ENCODE measurements at regions not wholly inside any gene's neighbourhood (a gene's known extent, or its start where the extent isn't known, plus 50 kb on each side); places are given as distances from the start of the nearest gene placed in this dataset.

DNA sequence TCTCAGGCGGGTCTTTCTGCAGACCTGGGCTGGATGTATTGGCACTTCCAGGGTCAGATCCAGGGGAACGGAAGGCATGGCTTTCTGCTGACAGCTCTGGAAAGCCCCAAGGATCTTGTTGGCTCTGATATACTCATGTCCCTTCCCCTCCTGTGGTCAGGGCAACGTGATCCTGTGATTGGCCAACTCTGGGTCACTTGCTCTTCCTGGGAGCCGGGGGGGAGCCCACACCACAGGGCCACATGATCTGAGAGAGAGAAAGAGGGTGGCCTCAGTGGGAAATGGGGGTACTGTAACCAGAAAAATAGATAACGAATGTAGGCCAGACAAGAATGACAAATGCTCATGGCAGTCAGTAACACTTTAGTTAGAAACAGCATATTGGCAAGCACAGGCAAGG is 223.0 kb downstream of the NFATC2 start:
- Mint-ChIP-seq H3K4me1 (ENCODE audit: low read depth) (peaks cover 10% of the 10 kb centered on the region), H3K4me3 (ENCODE audit: unreplicated experiment) (no peak overlapping the region), H3K9me3 (ENCODE audit: low read depth) (peaks cover 6% of the 10 kb centered on the region), H3K27ac (ENCODE audit: unreplicated experiment) (no peak overlapping the region), H3K27me3 (ENCODE audit: low read depth) (no peaks in the 10 kb centered on the region), H3K36me3 (ENCODE audit: low read depth) (no peaks in the 10 kb centered on the region)
- TF ChIP-seq, protein P1, sequence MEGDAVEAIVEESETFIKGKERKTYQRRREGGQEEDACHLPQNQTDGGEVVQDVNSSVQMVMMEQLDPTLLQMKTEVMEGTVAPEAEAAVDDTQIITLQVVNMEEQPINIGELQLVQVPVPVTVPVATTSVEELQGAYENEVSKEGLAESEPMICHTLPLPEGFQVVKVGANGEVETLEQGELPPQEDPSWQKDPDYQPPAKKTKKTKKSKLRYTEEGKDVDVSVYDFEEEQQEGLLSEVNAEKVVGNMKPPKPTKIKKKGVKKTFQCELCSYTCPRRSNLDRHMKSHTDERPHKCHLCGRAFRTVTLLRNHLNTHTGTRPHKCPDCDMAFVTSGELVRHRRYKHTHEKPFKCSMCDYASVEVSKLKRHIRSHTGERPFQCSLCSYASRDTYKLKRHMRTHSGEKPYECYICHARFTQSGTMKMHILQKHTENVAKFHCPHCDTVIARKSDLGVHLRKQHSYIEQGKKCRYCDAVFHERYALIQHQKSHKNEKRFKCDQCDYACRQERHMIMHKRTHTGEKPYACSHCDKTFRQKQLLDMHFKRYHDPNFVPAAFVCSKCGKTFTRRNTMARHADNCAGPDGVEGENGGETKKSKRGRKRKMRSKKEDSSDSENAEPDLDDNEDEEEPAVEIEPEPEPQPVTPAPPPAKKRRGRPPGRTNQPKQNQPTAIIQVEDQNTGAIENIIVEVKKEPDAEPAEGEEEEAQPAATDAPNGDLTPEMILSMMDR (IDR thresholded peaks at IDR 0.05): no peak
- no peak for DNase-seq (ENCODE audit: low spot score)

DNA sequence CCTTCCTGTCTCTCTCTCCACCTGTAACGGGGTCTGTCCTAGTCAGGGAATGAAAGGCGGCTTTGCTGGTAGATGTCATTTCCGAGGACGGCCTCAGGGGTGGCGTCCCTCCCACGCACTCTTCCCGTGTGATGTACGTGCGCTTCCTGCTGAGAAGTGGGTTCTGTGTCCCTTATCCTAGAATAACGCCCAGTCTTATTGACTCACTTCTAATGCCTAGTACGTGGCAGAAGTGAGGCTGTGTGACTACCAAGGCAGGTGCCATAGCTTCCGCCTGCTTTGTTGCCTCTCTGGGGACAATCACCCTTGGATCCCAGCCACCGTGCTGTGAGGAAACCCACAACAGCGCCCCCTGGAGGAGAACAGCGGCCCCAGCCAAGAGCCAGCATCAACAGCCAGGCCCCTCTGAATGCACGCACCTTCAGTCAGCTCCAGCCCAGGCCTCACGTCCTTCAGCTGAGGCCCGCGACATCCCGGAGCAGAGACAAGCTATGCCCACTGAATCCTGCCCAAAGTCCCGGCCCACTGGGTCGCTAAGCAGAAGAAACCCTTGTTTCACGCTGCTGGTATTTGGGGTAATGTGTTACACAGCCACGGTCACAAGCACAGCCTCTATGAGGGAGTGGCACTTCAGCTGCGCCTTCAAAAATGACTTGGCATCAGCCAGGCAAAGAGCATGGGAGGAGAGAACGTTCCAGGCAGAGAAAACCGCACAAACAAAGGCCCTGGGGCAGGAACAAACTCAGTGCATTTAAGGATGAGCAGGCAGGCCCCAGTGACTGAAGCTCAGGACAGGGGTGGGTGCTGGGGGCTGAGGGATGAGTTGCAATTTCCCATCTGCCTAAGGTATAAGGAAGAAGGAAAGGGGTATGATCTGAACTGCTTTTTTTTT is 224.2 kb downstream of the NFATC2 start:
- peaks cover 10% of the 10 kb centered on the region for H3K4me1 Mint-ChIP-seq (ENCODE audit: low read depth)
- peaks cover 6% of the 10 kb centered on the region for H3K9me3 Mint-ChIP-seq (ENCODE audit: low read depth)
- TF ChIP-seq, protein P1 (IDR thresholded peaks at IDR 0.05): peak; percentile 73
- H3K4me3 Mint-ChIP-seq (ENCODE audit: unreplicated experiment): no peak overlapping the region
- no peak overlapping the region for H3K27ac Mint-ChIP-seq (ENCODE audit: unreplicated experiment)
- H3K27me3 Mint-ChIP-seq (ENCODE audit: low read depth): no peaks in the 10 kb centered on the region
- no peaks in the 10 kb centered on the region for H3K36me3 Mint-ChIP-seq (ENCODE audit: low read depth)
- no peak for DNase-seq (ENCODE audit: low spot score)

DNA sequence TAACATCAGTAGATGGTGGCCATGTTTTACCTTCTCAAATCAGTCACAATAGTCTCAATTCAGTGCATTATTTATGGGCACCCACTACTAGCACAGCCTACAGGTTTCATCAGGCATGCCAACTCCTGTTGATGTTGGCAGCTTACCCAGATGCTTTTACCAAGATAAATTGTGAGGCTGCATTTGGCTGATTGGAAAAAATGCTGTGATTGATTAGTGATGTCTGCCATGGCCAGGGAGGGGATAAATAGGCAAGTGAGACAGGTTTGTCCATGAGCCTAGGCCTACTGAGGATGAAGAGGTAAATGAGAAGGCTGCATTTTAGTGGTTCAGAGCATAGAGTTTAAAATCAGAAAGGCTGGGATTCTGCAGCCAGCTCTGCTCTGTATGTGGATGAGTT is 227.1 kb downstream of the NFATC2 start:
- TF ChIP-seq, protein P1 (IDR thresholded peaks at IDR 0.05): no peak
- H3K36me3 Mint-ChIP-seq (ENCODE audit: low read depth): no peaks in the 10 kb centered on the region
- DNase-seq (ENCODE audit: low spot score): no peak
- H3K4me1 Mint-ChIP-seq (ENCODE audit: low read depth): peaks cover 9% of the 10 kb centered on the region
- no peak overlapping the region for H3K4me3 Mint-ChIP-seq (ENCODE audit: unreplicated experiment)
- no peak overlapping the region for H3K27ac Mint-ChIP-seq (ENCODE audit: unreplicated experiment)
- H3K9me3 Mint-ChIP-seq (ENCODE audit: low read depth): peaks cover 6% of the 10 kb centered on the region
- no peaks in the 10 kb centered on the region for H3K27me3 Mint-ChIP-seq (ENCODE audit: low read depth)

DNA sequence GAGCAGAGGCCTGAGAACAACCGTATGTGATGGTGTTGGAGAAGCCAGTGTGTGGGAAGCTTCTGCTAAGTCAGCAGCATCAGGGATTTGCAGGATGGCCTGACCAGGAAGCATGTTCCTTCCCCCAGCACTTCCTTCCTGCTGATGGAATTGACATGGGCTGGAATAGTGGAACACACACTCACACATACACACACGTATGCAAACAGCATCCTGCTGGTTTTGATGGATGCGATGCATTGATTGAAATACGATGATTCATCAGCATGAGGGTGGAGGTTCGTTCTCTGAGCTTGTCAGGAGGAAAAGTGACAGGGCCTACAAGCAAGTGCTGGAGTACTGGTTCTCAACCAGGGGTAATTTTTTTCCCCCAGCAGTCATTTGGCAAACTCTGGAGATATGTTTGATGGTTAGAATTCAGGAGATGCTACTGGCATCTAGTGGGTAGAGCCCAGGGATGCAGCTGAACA is 229.1 kb downstream of the NFATC2 start:
- H3K27me3 Mint-ChIP-seq (ENCODE audit: low read depth): no peaks in the 10 kb centered on the region
- no peak for DNase-seq (ENCODE audit: low spot score)
- H3K27ac Mint-ChIP-seq (ENCODE audit: unreplicated experiment): no peak overlapping the region
- H3K36me3 Mint-ChIP-seq (ENCODE audit: low read depth): no peaks in the 10 kb centered on the region
- no peak overlapping the region for H3K4me3 Mint-ChIP-seq (ENCODE audit: unreplicated experiment)
- H3K4me1 Mint-ChIP-seq (ENCODE audit: low read depth): peaks cover 9% of the 10 kb centered on the region
- TF ChIP-seq, protein P1 (IDR thresholded peaks at IDR 0.05): no peak
- H3K9me3 Mint-ChIP-seq (ENCODE audit: low read depth): peaks cover 6% of the 10 kb centered on the region

DNA sequence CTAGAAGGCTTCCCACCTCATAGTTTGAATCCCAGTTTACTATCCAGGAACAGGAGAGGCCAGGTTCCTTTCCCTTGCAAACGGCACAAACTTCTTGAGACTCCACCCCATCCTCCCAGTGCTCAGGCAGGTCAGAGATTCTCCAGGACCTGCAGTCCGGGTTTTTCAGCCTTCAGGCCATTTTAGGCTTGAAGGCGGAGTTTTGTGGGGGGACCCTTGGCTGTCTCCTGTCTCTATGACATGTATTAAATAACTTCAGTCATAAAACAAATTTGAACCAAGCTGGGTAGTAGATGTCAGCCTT is 230.1 kb downstream of the NFATC2 start:
- no peak overlapping the region for H3K4me3 Mint-ChIP-seq (ENCODE audit: unreplicated experiment)
- H3K9me3 Mint-ChIP-seq (ENCODE audit: low read depth): peaks cover 6% of the 10 kb centered on the region

More for the DNA sequence above, 230.1 kb downstream of the NFATC2 start:
- TF ChIP-seq, protein P1 (IDR thresholded peaks at IDR 0.05): no peak
- Mint-ChIP-seq H3K36me3 (ENCODE audit: low read depth) (no peaks in the 10 kb centered on the region), H3K27me3 (ENCODE audit: low read depth) (no peaks in the 10 kb centered on the region), H3K4me1 (ENCODE audit: low read depth) (peaks cover 9% of the 10 kb centered on the region), H3K27ac (ENCODE audit: unreplicated experiment) (no peak overlapping the region)
- no peak for DNase-seq (ENCODE audit: low spot score)

All from chondrocyte (in vitro differentiated cells).